HCT116 (cell line): ENCODE measurements at regions not wholly inside any gene's neighbourhood (a gene's known extent, or its start where the extent isn't known, plus 50 kb on each side); places are given as distances from the start of the nearest gene placed in this dataset.

Source experiments
- ATAC-seq: fragments of 200-7000 bp; cut with Tn5 transposase; 2 replicates; pipeline ENCODE4 v1.9.1; 2020; ENCODE audit warnings: mild to moderate bottlenecking, moderate library complexity
- BruUV-seq: library from RNA; stranded (reverse); fragments of 400-500 nt; replicated peaks from 2 replicates; lab custom pipeline; 2021; lab: Mats Ljungman, UMichigan
- CTCF ChIA-PET: fragments of 300-600 bp; sonication (Branson Sonifier 250); formaldehyde crosslinking; loops from one replicate; lab custom pipeline; 2021; ENCODE audit warnings: antibody characterized with exemption; lab: Charles Lee
- POLR2A ChIA-PET: fragments of 300-600, 350-600 bp; sonication (Branson Sonifier 250); formaldehyde crosslinking; loops from one replicate; lab custom pipeline; 2021; ENCODE audit warnings: antibody characterized with exemption; lab: Charles Lee
- RAD21 ChIA-PET, 2 experiments: fragments of 300-600 bp; sonication (Branson Sonifier 250); formaldehyde crosslinking; loops; one replicate each; lab custom pipeline; 2023; ENCODE audit warnings: low total read pairs in 2 of 2; ENCODE audit not compliant: uncharacterized antibody in 2 of 2, unreplicated experiment in 2 of 2, low non-redundant PET in 1 of 2; lab: Charles Lee
- DNase-seq: peaks from one replicate; pipeline ENCODE4 v3.0.0-alpha.2; 2010; ENCODE audit warnings: low read depth, low spot score
- H2AFZ ChIP-seq: fragments of 200-600 bp; shearing (Covaris generic), sonication (generic); 2 replicates; pipeline ENCODE4 v1.6.1; 2017; ENCODE audit warnings: low read depth, mixed run types, mixed read lengths, antibody characterized with exemption, low read length; ENCODE audit not compliant: poor library complexity, severe bottlenecking
- H3K27ac ChIP-seq: 2 replicates; pipeline ENCODE4 v1.5.1; 2012; ENCODE audit warnings: low read depth, low read length
- H3K27me3 ChIP-seq: fragments of 200-600 bp; sonication (generic); 2 replicates; pipeline ENCODE4 v1.6.1; 2016; ENCODE audit warnings: mixed run types, low read length, mixed read lengths; ENCODE audit not compliant: insufficient read depth
- H3K36me3 ChIP-seq, 2 experiments: fragments of 200-500 bp in 1 of 2; fragments of 200-600 bp in 1 of 2; sonication (Bioruptor generic) in 1 of 2; sonication (generic) in 1 of 2; 2 replicates each; pipeline versions ENCODE4 v1.5.1 to v1.6.1; 2014 to 2016; ENCODE audit warnings: low read length in 2 of 2, inconsistent platforms in 1 of 2, mixed read lengths in 1 of 2, mixed run types in 1 of 2; ENCODE audit not compliant: insufficient read depth in 2 of 2, control insufficient read depth in 1 of 2
- H3K4me1 ChIP-seq, 2 experiments: fragments of 200-600 bp in 1 of 2; sonication (generic) in 1 of 2; 2 replicates each; pipeline versions ENCODE4 v1.5.1 to v1.6.1; 2012 to 2017; ENCODE audit warnings: low read length in 2 of 2, inconsistent platforms in 1 of 2, mild to moderate bottlenecking in 1 of 2, mixed read lengths in 1 of 2, mixed run types in 1 of 2, moderate library complexity in 1 of 2; ENCODE audit not compliant: insufficient read depth in 2 of 2, control insufficient read depth in 1 of 2
- H3K4me2 ChIP-seq: fragments of 200-600 bp; sonication (generic); 2 replicates; pipeline ENCODE4 v1.6.1; 2017; ENCODE audit warnings: mixed run types, low read length, mixed read lengths
- H3K4me3 ChIP-seq, 2 experiments: fragments of 200-600 bp in 1 of 2; sonication (generic) in 1 of 2; replicated peaks in 1 of 2; 2 replicates each; pipeline ENCODE4 v1.5.1; 2011 to 2016; ENCODE audit warnings: low read length in 2 of 2, control low read depth in 1 of 2, low read depth in 1 of 2, mild to moderate bottlenecking in 1 of 2, mixed read lengths in 1 of 2, mixed run types in 1 of 2
- H3K79me2 ChIP-seq: fragments of 200-600 bp; sonication (generic); 2 replicates; pipeline ENCODE4 v1.6.1; 2017; ENCODE audit warnings: mild to moderate bottlenecking, mixed run types, low read length, moderate library complexity, mixed read lengths; ENCODE audit not compliant: insufficient read depth
- H3K9ac ChIP-seq: fragments of 200-600 bp; sonication (generic); 2 replicates; pipeline ENCODE4 v1.6.1; 2016; ENCODE audit warnings: low read length, mixed read lengths
- H3K9me2 ChIP-seq: fragments of 200-600 bp; sonication (generic), shearing (Covaris generic); 2 replicates; pipeline ENCODE4 v1.6.1; 2017; ENCODE audit warnings: mixed run types, mild to moderate bottlenecking, moderate library complexity; ENCODE audit not compliant: insufficient read depth
- H3K9me3 ChIP-seq, 2 experiments: fragments of 200-500 bp in 1 of 2; fragments of 200-600 bp in 1 of 2; sonication (Bioruptor generic) in 1 of 2; sonication (generic) in 1 of 2; 2 replicates each; pipeline ENCODE4 v1.6.1; 2014 to 2017; ENCODE audit warnings: low read length in 2 of 2, mixed read lengths in 2 of 2, inconsistent platforms in 1 of 2, low read depth in 1 of 2, mild to moderate bottlenecking in 1 of 2, mixed run types in 1 of 2, moderate library complexity in 1 of 2; ENCODE audit not compliant: control insufficient read depth in 1 of 2, insufficient read depth in 1 of 2
- H4K20me1 ChIP-seq: fragments of 200-600 bp; sonication (generic), shearing (Covaris generic); 2 replicates; pipeline ENCODE4 v1.6.1; 2017; ENCODE audit warnings: mixed run types, mild to moderate bottlenecking, moderate library complexity; ENCODE audit not compliant: insufficient read depth
- ATF3 ChIP-seq: IDR thresholded peaks from 2 replicates; pipeline ENCODE4 v1.6.1; 2012
- CBX3 ChIP-seq: IDR thresholded peaks from 2 replicates; pipeline ENCODE4 v1.6.1; 2012; ENCODE audit warnings: low read depth
- CEBPB ChIP-seq: IDR thresholded peaks from 2 replicates; pipeline ENCODE4 v1.6.1; 2012; ENCODE audit warnings: low read depth
- EGR1 ChIP-seq: IDR thresholded peaks from 2 replicates; pipeline ENCODE4 v1.6.1; 2012; ENCODE audit warnings: low read depth
- EZH2 ChIP-seq: fragments of 200-600 bp; sonication (generic); IDR thresholded peaks from 2 replicates; pipeline ENCODE4 v1.6.1; 2017; ENCODE audit warnings: antibody characterized with exemption, mixed run types
- EZH2phosphoT487 ChIP-seq: fragments of 200-600 bp; IDR thresholded peaks from 2 replicates; pipeline ENCODE4 v1.6.1; 2018; ENCODE audit warnings: antibody characterized with exemption, borderline replicate concordance
- POLR2AphosphoS5 ChIP-seq: IDR thresholded peaks from 2 replicates; pipeline ENCODE4 v1.6.1; 2011; ENCODE audit warnings: mild to moderate bottlenecking, low read depth, low read length, moderate library complexity
- SIN3A ChIP-seq: IDR thresholded peaks from 2 replicates; pipeline ENCODE4 v1.6.1; 2012; ENCODE audit warnings: low read depth
- SP1 ChIP-seq: IDR thresholded peaks from 2 replicates; pipeline ENCODE4 v1.6.1; 2012; ENCODE audit warnings: low read depth
- SRF ChIP-seq: IDR thresholded peaks from 2 replicates; pipeline ENCODE4 v1.6.1; 2012; ENCODE audit warnings: low read depth
- TCF7L2 ChIP-seq: IDR thresholded peaks from 2 replicates; pipeline ENCODE4 v1.7.0; 2011; ENCODE audit warnings: borderline replicate concordance, inconsistent platforms; ENCODE audit not compliant: insufficient read depth, insufficient read length; ENCODE audit errors: extremely low read depth
- YY1 ChIP-seq: IDR thresholded peaks from 2 replicates; pipeline ENCODE4 v1.6.1; 2011; ENCODE audit warnings: low read length, low read depth, moderate library complexity, mild to moderate bottlenecking; ENCODE audit not compliant: insufficient replicate concordance; ENCODE audit errors: extremely low read depth
- ZFX ChIP-seq: fragments of 450-650 bp; IDR thresholded peaks from 2 replicates; pipeline ENCODE4 v1.6.1; 2017
- intact Hi-C: fragments of 100-400 bp; cut with micrococcal nuclease; formaldehyde crosslinking; loops from 2 replicates; pipeline ENCODE4 v1.10.0; 2022
- TF ChIP-seq, protein P1 (sequence below): IDR thresholded peaks from 2 replicates; pipeline ENCODE4 v1.6.1; 2011; ENCODE audit warnings: mild to moderate bottlenecking, low read length, moderate library complexity; ENCODE audit not compliant: insufficient replicate concordance; ENCODE audit errors: extremely low read depth
- TF ChIP-seq, protein P2 (sequence below): IDR thresholded peaks from 2 replicates; pipeline ENCODE4 v1.6.1; 2012; ENCODE audit warnings: low read depth

- Histone ChIP-seq H3K79me2 (no peaks in the 10 kb centered on the region), H3K9me2 (no peaks in the 10 kb centered on the region), H3K4me3 (no peak overlapping the region), H3K4me1 (peaks cover 0 to 11% of the 10 kb centered on the region in 2 experiments; a peak in 3 of 4 replicates), H3K4me2 (no peak overlapping the region), H3K9me3 (no peaks in the 10 kb centered on the region), H3K9ac (no peak overlapping the region), H2AFZ (no peak overlapping the region), H3K27ac (no peak overlapping the region), H3K36me3 (no peaks in the 10 kb centered on the region), H4K20me1 (no peaks in the 10 kb centered on the region), H3K27me3 (no peaks in the 10 kb centered on the region)
- no peak for DNase-seq
- POLR2A ChIA-PET: no interaction called here
- RAD21 ChIA-PET: no interaction called here
- BruUV-seq: no TSS peak
- ATAC-seq: no peak
- intact Hi-C loops: no loop called here
- CTCF ChIA-PET: no interaction called here
- no peak for TF ChIP-seq SIN3A
Measured at GRCh38 chr2:45331410-45331786, 279.7 kb downstream of the SRBD1 start.

GRCh38 chr2:45330637-45331409 lies 280.2 kb downstream of the SRBD1 start:
- intact Hi-C loops: no loop called here
- Histone ChIP-seq H3K9ac (no peak overlapping the region), H3K27me3 (no peaks in the 10 kb centered on the region), H3K36me3 (no peaks in the 10 kb centered on the region), H3K79me2 (no peaks in the 10 kb centered on the region), H2AFZ (no peak overlapping the region), H3K4me2 (no peak overlapping the region), H3K4me3 (no peak overlapping the region), H3K9me3 (no peaks in the 10 kb centered on the region), H3K27ac (no peak overlapping the region), H4K20me1 (no peaks in the 10 kb centered on the region), H3K4me1 (peaks cover 0 to 11% of the 10 kb centered on the region in 2 experiments; a peak in 3 of 4 replicates), H3K9me2 (no peaks in the 10 kb centered on the region)
- CTCF ChIA-PET: no interaction called here
- POLR2A ChIA-PET: no interaction called here
- no TSS peak for BruUV-seq
- RAD21 ChIA-PET: no interaction called here
- DNase-seq (no peak), ATAC-seq (no peak)
- TF ChIP-seq EZH2 (no peak), ATF3 (no peak), POLR2AphosphoS5 (no peak), ZFX (no peak), SP1 (no peak), YY1 (no peak), SIN3A (no peak), EGR1 (no peak), TCF7L2 (no peak), CEBPB (no peak), SRF (no peak), CBX3 (no peak), EZH2phosphoT487 (no peak)
- TF ChIP-seq, protein P1, sequence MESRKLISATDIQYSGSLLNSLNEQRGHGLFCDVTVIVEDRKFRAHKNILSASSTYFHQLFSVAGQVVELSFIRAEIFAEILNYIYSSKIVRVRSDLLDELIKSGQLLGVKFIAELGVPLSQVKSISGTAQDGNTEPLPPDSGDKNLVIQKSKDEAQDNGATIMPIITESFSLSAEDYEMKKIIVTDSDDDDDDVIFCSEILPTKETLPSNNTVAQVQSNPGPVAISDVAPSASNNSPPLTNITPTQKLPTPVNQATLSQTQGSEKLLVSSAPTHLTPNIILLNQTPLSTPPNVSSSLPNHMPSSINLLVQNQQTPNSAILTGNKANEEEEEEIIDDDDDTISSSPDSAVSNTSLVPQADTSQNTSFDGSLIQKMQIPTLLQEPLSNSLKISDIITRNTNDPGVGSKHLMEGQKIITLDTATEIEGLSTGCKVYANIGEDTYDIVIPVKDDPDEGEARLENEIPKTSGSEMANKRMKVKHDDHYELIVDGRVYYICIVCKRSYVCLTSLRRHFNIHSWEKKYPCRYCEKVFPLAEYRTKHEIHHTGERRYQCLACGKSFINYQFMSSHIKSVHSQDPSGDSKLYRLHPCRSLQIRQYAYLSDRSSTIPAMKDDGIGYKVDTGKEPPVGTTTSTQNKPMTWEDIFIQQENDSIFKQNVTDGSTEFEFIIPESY: no peak
- TF ChIP-seq, protein P2, sequence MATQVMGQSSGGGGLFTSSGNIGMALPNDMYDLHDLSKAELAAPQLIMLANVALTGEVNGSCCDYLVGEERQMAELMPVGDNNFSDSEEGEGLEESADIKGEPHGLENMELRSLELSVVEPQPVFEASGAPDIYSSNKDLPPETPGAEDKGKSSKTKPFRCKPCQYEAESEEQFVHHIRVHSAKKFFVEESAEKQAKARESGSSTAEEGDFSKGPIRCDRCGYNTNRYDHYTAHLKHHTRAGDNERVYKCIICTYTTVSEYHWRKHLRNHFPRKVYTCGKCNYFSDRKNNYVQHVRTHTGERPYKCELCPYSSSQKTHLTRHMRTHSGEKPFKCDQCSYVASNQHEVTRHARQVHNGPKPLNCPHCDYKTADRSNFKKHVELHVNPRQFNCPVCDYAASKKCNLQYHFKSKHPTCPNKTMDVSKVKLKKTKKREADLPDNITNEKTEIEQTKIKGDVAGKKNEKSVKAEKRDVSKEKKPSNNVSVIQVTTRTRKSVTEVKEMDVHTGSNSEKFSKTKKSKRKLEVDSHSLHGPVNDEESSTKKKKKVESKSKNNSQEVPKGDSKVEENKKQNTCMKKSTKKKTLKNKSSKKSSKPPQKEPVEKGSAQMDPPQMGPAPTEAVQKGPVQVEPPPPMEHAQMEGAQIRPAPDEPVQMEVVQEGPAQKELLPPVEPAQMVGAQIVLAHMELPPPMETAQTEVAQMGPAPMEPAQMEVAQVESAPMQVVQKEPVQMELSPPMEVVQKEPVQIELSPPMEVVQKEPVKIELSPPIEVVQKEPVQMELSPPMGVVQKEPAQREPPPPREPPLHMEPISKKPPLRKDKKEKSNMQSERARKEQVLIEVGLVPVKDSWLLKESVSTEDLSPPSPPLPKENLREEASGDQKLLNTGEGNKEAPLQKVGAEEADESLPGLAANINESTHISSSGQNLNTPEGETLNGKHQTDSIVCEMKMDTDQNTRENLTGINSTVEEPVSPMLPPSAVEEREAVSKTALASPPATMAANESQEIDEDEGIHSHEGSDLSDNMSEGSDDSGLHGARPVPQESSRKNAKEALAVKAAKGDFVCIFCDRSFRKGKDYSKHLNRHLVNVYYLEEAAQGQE: no peak
